Kasumi-1 (cell line): ENCODE measurements at regions not wholly inside any gene's neighbourhood (a gene's known extent, or its start where the extent isn't known, plus 50 kb on each side); places are given as distances from the start of the nearest gene placed in this dataset.
"Not testable (repeated sequence)": the region's sequence is repeated elsewhere in the genome, so short reads cannot be mapped to it uniquely, and the experiment has no call there.

Experiments
- DNase-seq, 2 experiments: peaks; one replicate each; lab custom pipeline; 2025; lab: John Stamatoyannopoulos, UW

- no peak for DNase-seq
These were observed 85.2 kb upstream of the TGFBR2 start for GRCh38 chr3:30521156-30521715.

- no peak for DNase-seq
These were observed 83.9 kb upstream of the TGFBR2 start for GRCh38 chr3:30522476-30522875.

- no peak for DNase-seq
These were observed 83.0 kb upstream of the TGFBR2 start for GRCh38 chr3:30523366-30523765.

- DNase-seq = no peak
These were observed 81.9 kb upstream of the TGFBR2 start for GRCh38 chr3:30524357-30525040.

GRCh38 chr3:30526031-30526430, 80.4 kb upstream of the TGFBR2 start:
- no peak for DNase-seq

GRCh38 chr3:30527186-30527585, 79.2 kb upstream of the TGFBR2 start:
- DNase-seq = no peak

GRCh38 chr3:30527720-30528119, 78.7 kb upstream of the TGFBR2 start:
- DNase-seq = no peak

- no peak for DNase-seq
These were observed 76.3 kb upstream of the TGFBR2 start for GRCh38 chr3:30530084-30530483.

GRCh38 chr3:30531017-30531570, 75.3 kb upstream of the TGFBR2 start:
- DNase-seq = no peak

GRCh38 chr3:30535525-30535924, 70.9 kb upstream of the TGFBR2 start:
- no peak for DNase-seq

GRCh38 chr3:30538791-30539190, 67.6 kb upstream of the TGFBR2 start:
- no peak for DNase-seq

- DNase-seq = no peak
These were observed 67.2 kb upstream of the TGFBR2 start for GRCh38 chr3:30539206-30539605.

GRCh38 chr3:30539772-30540171, 66.6 kb upstream of the TGFBR2 start:
- DNase-seq = no peak

- DNase-seq = not testable (repeated sequence)
These were observed 65.2 kb upstream of the TGFBR2 start for GRCh38 chr3:30541156-30541555.

- DNase-seq = no peak
These were observed 63.5 kb upstream of the TGFBR2 start for GRCh38 chr3:30542897-30543296.

- DNase-seq = no peak
These were observed 61.6 kb upstream of the TGFBR2 start for GRCh38 chr3:30544812-30545211.

GRCh38 chr3:30546934-30547333, 59.5 kb upstream of the TGFBR2 start:
- no peak for DNase-seq

GRCh38 chr3:30547716-30548115, 58.7 kb upstream of the TGFBR2 start:
- DNase-seq = no peak

GRCh38 chr3:30548600-30548999, 57.8 kb upstream of the TGFBR2 start:
- no peak for DNase-seq

- no peak for DNase-seq
These were observed 56.8 kb upstream of the TGFBR2 start for GRCh38 chr3:30549600-30549999.

GRCh38 chr3:30550246-30550645, 56.2 kb upstream of the TGFBR2 start:
- no peak for DNase-seq

- no peak for DNase-seq
These were observed 55.1 kb upstream of the TGFBR2 start for GRCh38 chr3:30551266-30551665.

- DNase-seq = no peak
These were observed 54.5 kb upstream of the TGFBR2 start for GRCh38 chr3:30551927-30552326.
